ENCODE measurements at regions not wholly inside any gene's neighbourhood (a gene's known extent, or its start where the extent isn't known, plus 50 kb on each side); places are given as distances from the start of the nearest gene placed in this dataset.
"Not testable (repeated sequence)": the region's sequence is repeated elsewhere in the genome, so short reads cannot be mapped to it uniquely, and the experiment has no call there.

GRCh38 chr19:34023381-34023780, 148.9 kb upstream of the LSM14A start:
- no peak for DNase-seq (ENCODE audit: low read depth in 2 of 2)

- DNase-seq (ENCODE audit: low read depth in 2 of 2) = no peak
These were observed 138.4 kb upstream of the LSM14A start for GRCh38 chr19:34033880-34034279.

GRCh38 chr19:34034318-34034846, 137.9 kb upstream of the LSM14A start:
- DNase-seq (ENCODE audit: low read depth in 2 of 2) = no peak

- peak; percentile 3 to 6 for DNase-seq (ENCODE audit: low read depth in 2 of 2)
These were observed 130.3 kb upstream of the LSM14A start for GRCh38 chr19:34041925-34042521.

- no peak for DNase-seq (ENCODE audit: low read depth in 2 of 2)
These were observed 128.3 kb upstream of the LSM14A start for GRCh38 chr19:34044021-34044420.

- no peak for DNase-seq (ENCODE audit: low read depth in 2 of 2)
These were observed 122.4 kb upstream of the LSM14A start for GRCh38 chr19:34049944-34050343.

GRCh38 chr19:34050430-34050829, 121.9 kb upstream of the LSM14A start:
- not testable (repeated sequence) for DNase-seq (ENCODE audit: low read depth in 2 of 2)

DNA sequence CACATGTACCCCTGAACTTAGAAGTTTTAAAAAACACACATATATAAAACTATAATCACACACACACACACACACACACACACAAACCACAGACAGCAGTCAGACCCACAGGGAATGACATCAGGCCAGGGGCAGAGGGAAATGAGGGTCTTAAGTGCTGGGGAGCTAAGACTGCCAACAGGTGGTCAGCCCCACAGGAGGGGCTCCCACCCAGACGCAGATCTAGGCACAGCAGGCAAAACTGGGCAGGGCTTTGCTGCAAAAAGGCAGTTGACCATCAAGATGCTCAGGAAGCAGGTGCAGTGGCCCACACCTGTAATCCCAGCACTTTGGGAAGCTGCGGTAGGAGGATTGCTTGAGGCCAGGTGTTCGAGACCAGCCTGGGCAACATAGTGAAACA, 121.0 kb upstream of the LSM14A start:
- DNase-seq (ENCODE audit: low read depth in 2 of 2) = no peak

DNA sequence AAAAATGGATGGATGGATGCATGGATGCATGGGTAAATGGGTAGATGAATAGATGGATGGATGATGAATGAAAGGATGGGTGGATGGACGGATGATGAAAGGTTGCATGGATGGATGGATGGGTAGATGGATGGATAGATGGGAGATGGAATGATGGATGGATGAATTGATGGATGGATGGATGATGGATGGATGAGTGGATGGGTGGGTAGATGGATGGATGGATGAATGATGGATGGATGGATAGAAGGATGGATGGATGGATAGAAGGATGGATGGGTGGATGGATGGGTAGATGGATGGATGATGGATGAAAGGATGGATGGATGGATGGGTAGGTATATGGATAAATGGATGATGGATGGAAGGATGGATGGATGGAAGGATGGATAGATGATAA, 115.1 kb upstream of the LSM14A start:
- DNase-seq (ENCODE audit: low read depth in 2 of 2) = no peak

DNA sequence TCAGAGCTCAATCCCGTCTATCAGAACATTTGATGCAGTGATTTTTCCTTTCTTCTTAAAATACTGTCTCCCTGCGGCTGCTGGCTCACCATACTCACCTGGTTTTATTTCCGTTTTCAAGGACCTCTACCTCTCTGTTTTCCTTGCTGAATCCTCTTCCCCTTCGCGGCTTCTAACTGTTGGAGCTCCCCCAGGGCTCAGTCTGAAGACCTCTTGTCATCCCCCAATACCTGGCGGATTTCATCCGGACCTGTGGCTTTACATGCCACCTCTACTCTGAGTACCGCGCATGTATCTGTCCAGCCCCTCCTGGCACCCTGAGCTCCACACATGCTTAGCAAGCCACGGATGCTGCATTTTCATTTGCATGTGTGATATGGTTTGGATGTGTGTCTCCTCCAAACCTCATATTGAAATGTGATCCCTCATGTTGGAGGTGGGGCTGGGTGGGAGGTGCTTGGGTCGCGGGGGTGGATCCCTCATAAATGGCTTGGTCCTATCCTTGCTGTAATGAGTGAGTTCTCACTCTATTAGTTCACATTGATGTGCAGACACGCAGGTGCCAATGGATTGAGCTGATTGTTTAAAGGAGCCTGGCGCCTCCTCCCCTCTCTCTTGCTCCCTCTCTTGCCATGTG, 106.2 kb upstream of the LSM14A start:
- no peak for DNase-seq (ENCODE audit: low read depth in 2 of 2)

DNA sequence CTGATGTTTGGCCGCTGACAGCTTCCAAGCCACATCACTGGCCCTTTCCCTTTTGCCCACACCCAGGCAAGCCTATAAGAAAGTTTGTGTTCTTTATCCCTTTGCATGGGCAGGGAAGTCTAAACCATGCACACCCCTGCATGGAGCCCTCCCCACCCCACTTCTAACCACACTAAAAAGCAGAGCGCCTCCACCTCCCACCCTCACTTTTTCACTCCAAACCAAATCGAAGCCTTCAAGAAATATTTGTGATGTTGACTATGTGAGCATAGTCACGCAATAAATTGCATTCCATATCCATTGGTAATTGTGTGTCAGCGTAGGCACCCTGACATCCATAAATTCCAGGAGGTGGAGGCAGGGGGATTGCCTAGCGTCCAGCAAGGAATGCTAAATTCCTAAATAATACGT, 104.4 kb upstream of the LSM14A start:
- DNase-seq (ENCODE audit: low read depth in 2 of 2) = peak in 1 of 2 experiments; percentile 6

GRCh38 chr19:34075661-34076091, 96.6 kb upstream of the LSM14A start:
- DNase-seq (ENCODE audit: low read depth in 2 of 2) = no peak

GRCh38 chr19:34082289-34083077, 89.8 kb upstream of the LSM14A start:
- no peak for DNase-seq (ENCODE audit: low read depth in 2 of 2)

DNA sequence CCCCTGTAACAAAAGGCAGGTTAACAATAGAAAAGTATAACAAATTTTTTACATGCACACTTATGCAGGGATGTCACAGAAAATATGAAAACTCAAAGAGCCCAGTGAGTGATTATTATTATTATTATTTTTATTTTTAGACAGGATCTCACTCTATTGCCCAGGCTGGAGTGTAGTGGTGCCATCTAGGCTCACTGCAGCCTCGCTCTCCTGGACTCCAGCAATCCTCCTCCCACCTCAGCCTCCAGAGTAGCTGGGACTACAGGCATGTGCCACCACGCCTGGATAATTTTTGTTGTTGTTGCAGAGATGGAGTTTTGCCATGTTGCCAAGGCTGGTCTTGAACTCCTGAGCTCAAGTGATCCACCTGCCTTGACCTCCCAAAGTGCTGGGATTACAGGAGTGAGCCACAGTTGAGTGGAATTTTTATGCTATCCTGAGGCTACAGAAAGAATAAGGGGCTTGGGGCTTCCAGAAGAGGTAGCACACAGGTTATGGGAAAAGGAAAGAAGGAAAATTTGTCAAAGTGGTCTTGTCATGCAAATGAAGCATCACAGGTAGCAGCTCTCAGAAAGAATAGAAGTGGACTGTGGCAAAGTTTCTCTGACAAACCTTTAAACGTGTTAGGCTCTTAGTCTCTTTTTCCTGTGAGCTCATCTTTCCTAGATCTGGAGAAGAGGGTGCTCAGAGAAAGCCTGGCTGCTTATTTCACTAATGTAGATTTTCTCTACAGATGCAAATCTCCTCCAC, 87.7 kb upstream of the LSM14A start:
- DNase-seq (ENCODE audit: low read depth in 2 of 2) = no peak

- no peak for DNase-seq (ENCODE audit: low read depth in 2 of 2)
These were observed 87.0 kb upstream of the LSM14A start for GRCh38 chr19:34085336-34085735.

DNA sequence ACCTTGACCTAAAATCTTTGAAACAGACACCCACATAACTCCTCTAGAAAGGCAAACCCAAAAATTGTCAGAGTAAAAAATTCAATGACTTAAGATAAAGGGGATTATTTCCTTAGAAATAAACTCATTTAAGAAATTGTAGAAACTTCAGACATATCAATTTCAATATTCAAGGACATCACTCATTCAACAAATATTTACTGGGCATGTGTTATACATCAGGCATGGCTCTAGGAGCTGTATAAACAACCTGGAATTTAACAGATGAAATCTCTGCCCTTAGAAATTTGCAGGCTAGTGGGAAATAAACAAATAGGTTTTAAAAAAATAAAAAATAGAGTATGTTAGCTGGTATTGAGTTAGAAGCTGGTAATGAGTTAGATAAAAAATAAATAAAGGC, 84.0 kb upstream of the LSM14A start:
- DNase-seq (ENCODE audit: low read depth in 2 of 2) = no peak

- no peak for DNase-seq (ENCODE audit: low read depth in 2 of 2)
These were observed 82.7 kb upstream of the LSM14A start for GRCh38 chr19:34089566-34089965.

- no peak for DNase-seq (ENCODE audit: low read depth in 2 of 2)
These were observed 77.3 kb upstream of the LSM14A start for GRCh38 chr19:34094960-34095359.

- DNase-seq (ENCODE audit: low read depth in 2 of 2) = not testable (repeated sequence)
These were observed 76.9 kb upstream of the LSM14A start for GRCh38 chr19:34095411-34095810.

GRCh38 chr19:34096020-34096915, 76.0 kb upstream of the LSM14A start:
- DNase-seq (ENCODE audit: low read depth in 2 of 2) = no peak

DNA sequence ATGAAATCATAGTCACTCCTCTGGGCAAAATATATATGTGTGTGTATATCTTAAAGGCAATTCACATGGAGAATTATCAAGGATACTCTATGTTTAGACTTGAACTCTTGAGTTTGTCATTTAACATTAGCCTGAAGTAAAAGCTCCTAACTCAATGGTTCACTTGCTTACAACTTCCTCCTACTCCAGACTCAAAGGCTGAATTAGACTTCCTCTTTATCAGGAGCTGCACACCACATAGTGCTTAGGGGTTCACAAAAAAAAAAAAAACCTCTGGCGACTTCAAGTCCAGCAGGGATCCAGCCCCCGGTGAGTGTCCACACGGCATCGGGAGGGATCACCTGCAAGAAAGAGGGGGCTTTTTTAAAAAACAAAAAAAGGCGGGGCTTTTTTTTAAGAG, 68.2 kb upstream of the LSM14A start:
- no peak for DNase-seq (ENCODE audit: low read depth in 2 of 2)
